ENCODE measurements at regions not wholly inside any gene's neighbourhood (a gene's known extent, or its start where the extent isn't known, plus 50 kb on each side); places are given as distances from the start of the nearest gene placed in this dataset.

DNA sequence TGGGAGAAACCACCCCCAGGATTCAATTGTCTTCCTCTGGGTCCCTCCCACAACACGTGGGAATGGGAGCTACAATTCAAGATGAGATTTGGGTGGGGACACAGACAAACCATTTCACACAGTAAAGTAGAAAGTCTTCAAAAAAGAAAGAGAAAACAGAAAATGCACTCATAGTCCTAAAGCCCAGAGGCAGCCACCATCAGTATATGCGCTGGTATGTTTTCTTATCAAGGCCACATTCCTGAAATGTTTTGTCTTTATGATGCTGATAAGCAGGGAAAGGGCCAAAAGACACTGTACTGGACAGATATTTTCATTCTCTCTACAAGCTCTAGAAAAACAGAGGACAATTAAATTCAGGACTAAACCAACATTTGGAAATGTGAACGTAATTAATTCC is 375.8 kb upstream of the TSHZ3 start:
- DNase-seq (ENCODE audit: insufficient read length, low spot score) (no peak), FAIRE-seq (no peak)
- TF ChIP-seq POLR2A (IDR thresholded peaks at IDR 0.05; ENCODE audit: low read depth, low read length) (no peak), PAX5 (IDR thresholded peaks at IDR 0.05; ENCODE audit: insufficient read depth, low read length, severe bottlenecking) (no peak), TAF1 (IDR thresholded peaks at IDR 0.05; ENCODE audit: low read depth, low read length) (no peak), SPI1 (IDR thresholded peaks at IDR 0.05; ENCODE audit: low read depth, low read length) (no peak), POU2F2 (IDR thresholded peaks at IDR 0.05; ENCODE audit: low read depth, low read length) (no peak), POLR2AphosphoS5 (IDR thresholded peaks at IDR 0.05; ENCODE audit: low read depth, low read length) (no peak)

GRCh38 chr19:31727536-31727935 is 378.3 kb upstream of the TSHZ3 start:
- no peak for FAIRE-seq
- TF ChIP-seq TAF1 (IDR thresholded peaks at IDR 0.05; ENCODE audit: low read depth, low read length) (no peak), SPI1 (IDR thresholded peaks at IDR 0.05; ENCODE audit: low read depth, low read length) (no peak), PAX5 (IDR thresholded peaks at IDR 0.05; ENCODE audit: insufficient read depth, low read length, severe bottlenecking) (no peak), POLR2AphosphoS5 (IDR thresholded peaks at IDR 0.05; ENCODE audit: low read depth, low read length) (no peak), POLR2A (IDR thresholded peaks at IDR 0.05; ENCODE audit: low read depth, low read length) (no peak), POU2F2 (IDR thresholded peaks at IDR 0.05; ENCODE audit: low read depth, low read length) (no peak)
- no peak for DNase-seq (ENCODE audit: insufficient read length, low spot score)

DNA sequence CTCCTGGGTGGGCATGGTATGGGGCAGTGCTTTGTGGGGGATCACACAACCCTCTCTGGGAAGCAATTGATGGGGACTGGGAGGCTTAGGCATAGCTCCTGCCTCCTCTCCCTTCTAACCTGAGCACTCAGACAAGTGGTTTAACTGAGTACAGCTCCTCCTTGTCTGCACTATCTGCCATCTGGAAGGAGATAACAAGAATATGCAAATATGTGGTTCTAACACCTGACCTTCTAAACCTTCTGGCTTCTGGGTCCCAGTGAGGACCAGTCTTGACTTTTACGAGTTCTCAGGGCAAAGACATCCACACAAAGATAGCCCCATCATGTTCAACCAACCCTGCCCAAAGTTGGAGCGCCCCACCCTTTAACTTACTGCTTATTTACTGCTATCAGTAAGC is 381.0 kb upstream of the TSHZ3 start:
- DNase-seq (ENCODE audit: insufficient read length, low spot score) (no peak), FAIRE-seq (no peak)
- TF ChIP-seq TAF1 (IDR thresholded peaks at IDR 0.05; ENCODE audit: low read depth, low read length), result no peak
- no peak for TF ChIP-seq PAX5 (IDR thresholded peaks at IDR 0.05; ENCODE audit: insufficient read depth, low read length, severe bottlenecking)
- TF ChIP-seq POLR2A (IDR thresholded peaks at IDR 0.05; ENCODE audit: low read depth, low read length), result no peak
- no peak for TF ChIP-seq POLR2AphosphoS5 (IDR thresholded peaks at IDR 0.05; ENCODE audit: low read depth, low read length)
- no peak for TF ChIP-seq SPI1 (IDR thresholded peaks at IDR 0.05; ENCODE audit: low read depth, low read length)
- no peak for TF ChIP-seq POU2F2 (IDR thresholded peaks at IDR 0.05; ENCODE audit: low read depth, low read length)

- TF ChIP-seq PAX5 (IDR thresholded peaks at IDR 0.05; ENCODE audit: insufficient read depth, low read length, severe bottlenecking) (no peak), TAF1 (IDR thresholded peaks at IDR 0.05; ENCODE audit: low read depth, low read length) (no peak)
Measured at GRCh38 chr19:31733591-31733990, 384.4 kb upstream of the TSHZ3 start.

GRCh38 chr19:31742249-31742648 is 393.0 kb upstream of the TSHZ3 start:
- no peak for TF ChIP-seq POLR2A (IDR thresholded peaks at IDR 0.05; ENCODE audit: low read depth, low read length)
- TF ChIP-seq TAF1 (IDR thresholded peaks at IDR 0.05; ENCODE audit: low read depth, low read length), result no peak
- no peak for TF ChIP-seq POLR2AphosphoS5 (IDR thresholded peaks at IDR 0.05; ENCODE audit: low read depth, low read length)
- no peak for TF ChIP-seq PAX5 (IDR thresholded peaks at IDR 0.05; ENCODE audit: insufficient read depth, low read length, severe bottlenecking)
- TF ChIP-seq SPI1 (IDR thresholded peaks at IDR 0.05; ENCODE audit: low read depth, low read length), result no peak
- no peak for TF ChIP-seq POU2F2 (IDR thresholded peaks at IDR 0.05; ENCODE audit: low read depth, low read length)
- DNase-seq (ENCODE audit: insufficient read length, low spot score) (no peak), FAIRE-seq (no peak)

More at GRCh38 chr19:31733591-31733990, 384.4 kb upstream of the TSHZ3 start:
- no peak for DNase-seq (ENCODE audit: insufficient read length, low spot score)
- FAIRE-seq, result no peak

DNA sequence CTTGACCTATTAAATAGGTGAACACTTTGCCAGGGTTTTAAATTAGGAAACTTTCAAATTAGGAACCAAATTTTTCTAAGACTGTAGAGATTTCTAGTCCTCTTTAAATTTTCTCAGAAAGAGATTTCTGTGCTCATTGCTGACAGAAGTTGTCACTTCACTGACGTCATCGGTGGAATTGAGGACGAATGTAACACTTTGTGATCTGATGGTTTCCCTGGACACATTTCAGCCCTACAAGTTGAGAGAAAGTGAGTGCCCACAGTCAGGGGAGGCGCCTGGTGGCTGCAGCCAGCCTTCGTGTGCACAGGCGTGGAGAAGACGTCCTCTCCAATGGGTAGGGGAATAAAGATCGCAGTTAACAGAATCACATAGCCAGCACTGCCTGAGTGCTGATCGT is 396.5 kb upstream of the TSHZ3 start:
- no peak for DNase-seq (ENCODE audit: insufficient read length, low spot score)
- FAIRE-seq, result no peak
- TF ChIP-seq PAX5 (IDR thresholded peaks at IDR 0.05; ENCODE audit: insufficient read depth, low read length, severe bottlenecking) (no peak), POLR2A (IDR thresholded peaks at IDR 0.05; ENCODE audit: low read depth, low read length) (no peak), POU2F2 (IDR thresholded peaks at IDR 0.05; ENCODE audit: low read depth, low read length) (no peak)

GRCh38 chr19:31749231-31749630 is 400.0 kb upstream of the TSHZ3 start:
- no peak for FAIRE-seq

DNA sequence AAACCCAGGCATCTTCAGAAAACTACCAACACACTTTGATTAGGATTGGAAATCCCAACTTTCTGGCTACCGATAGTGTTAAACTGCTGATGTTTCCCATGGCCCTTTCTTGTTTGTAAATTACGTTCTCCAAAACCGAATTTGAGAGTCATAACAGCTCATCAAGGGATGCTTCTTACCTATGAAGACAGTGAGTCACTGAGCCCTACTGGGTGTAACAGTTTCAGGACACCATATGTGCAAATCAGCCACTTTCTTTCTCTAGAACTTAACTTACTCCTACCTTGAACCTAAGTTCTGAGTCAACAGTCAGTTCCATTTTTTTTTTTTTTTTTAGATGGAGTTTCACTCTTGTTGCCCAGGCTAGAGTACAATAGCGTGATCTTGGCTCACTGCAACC is 410.1 kb upstream of the TSHZ3 start:
- TF ChIP-seq POU2F2 (IDR thresholded peaks at IDR 0.05; ENCODE audit: low read depth, low read length) (no peak), PAX5 (IDR thresholded peaks at IDR 0.05; ENCODE audit: insufficient read depth, low read length, severe bottlenecking) (no peak), POLR2A (IDR thresholded peaks at IDR 0.05; ENCODE audit: low read depth, low read length) (no peak), SPI1 (IDR thresholded peaks at IDR 0.05; ENCODE audit: low read depth, low read length) (no peak)
- DNase-seq (ENCODE audit: insufficient read length, low spot score), result no peak
- FAIRE-seq, result no peak

More at GRCh38 chr19:31749231-31749630, 400.0 kb upstream of the TSHZ3 start:
- no peak for DNase-seq (ENCODE audit: insufficient read length, low spot score)
- TF ChIP-seq SPI1 (IDR thresholded peaks at IDR 0.05; ENCODE audit: low read depth, low read length) (no peak), PAX5 (IDR thresholded peaks at IDR 0.05; ENCODE audit: insufficient read depth, low read length, severe bottlenecking) (no peak), TAF1 (IDR thresholded peaks at IDR 0.05; ENCODE audit: low read depth, low read length) (no peak)

- TF ChIP-seq POLR2AphosphoS5 (IDR thresholded peaks at IDR 0.05; ENCODE audit: low read depth, low read length) (no peak), POU2F2 (IDR thresholded peaks at IDR 0.05; ENCODE audit: low read depth, low read length) (no peak), SPI1 (IDR thresholded peaks at IDR 0.05; ENCODE audit: low read depth, low read length) (no peak), TAF1 (IDR thresholded peaks at IDR 0.05; ENCODE audit: low read depth, low read length) (no peak), PAX5 (IDR thresholded peaks at IDR 0.05; ENCODE audit: insufficient read depth, low read length, severe bottlenecking) (no peak), POLR2A (IDR thresholded peaks at IDR 0.05; ENCODE audit: low read depth, low read length) (no peak)
- DNase-seq (ENCODE audit: insufficient read length, low spot score) (no peak), FAIRE-seq (no peak)
Measured at GRCh38 chr19:31761281-31761913, 412.2 kb upstream of the TSHZ3 start.

- TF ChIP-seq PAX5 (IDR thresholded peaks at IDR 0.05; ENCODE audit: insufficient read depth, low read length, severe bottlenecking) (no peak), POLR2A (IDR thresholded peaks at IDR 0.05; ENCODE audit: low read depth, low read length) (no peak), TAF1 (IDR thresholded peaks at IDR 0.05; ENCODE audit: low read depth, low read length) (no peak), POLR2AphosphoS5 (IDR thresholded peaks at IDR 0.05; ENCODE audit: low read depth, low read length) (no peak), SPI1 (IDR thresholded peaks at IDR 0.05; ENCODE audit: low read depth, low read length) (no peak), POU2F2 (IDR thresholded peaks at IDR 0.05; ENCODE audit: low read depth, low read length) (no peak)
- DNase-seq (ENCODE audit: insufficient read length, low spot score) (no peak), FAIRE-seq (no peak)
Measured at GRCh38 chr19:31770223-31770622, 421.0 kb upstream of the TSHZ3 start.
